ENCODE measurements at regions not wholly inside any gene's neighbourhood (a gene's known extent, or its start where the extent isn't known, plus 50 kb on each side); places are given as distances from the start of the nearest gene placed in this dataset.
"Not testable (repeated sequence)": the region's sequence is repeated elsewhere in the genome, so short reads cannot be mapped to it uniquely, and the experiment has no call there.

DNA sequence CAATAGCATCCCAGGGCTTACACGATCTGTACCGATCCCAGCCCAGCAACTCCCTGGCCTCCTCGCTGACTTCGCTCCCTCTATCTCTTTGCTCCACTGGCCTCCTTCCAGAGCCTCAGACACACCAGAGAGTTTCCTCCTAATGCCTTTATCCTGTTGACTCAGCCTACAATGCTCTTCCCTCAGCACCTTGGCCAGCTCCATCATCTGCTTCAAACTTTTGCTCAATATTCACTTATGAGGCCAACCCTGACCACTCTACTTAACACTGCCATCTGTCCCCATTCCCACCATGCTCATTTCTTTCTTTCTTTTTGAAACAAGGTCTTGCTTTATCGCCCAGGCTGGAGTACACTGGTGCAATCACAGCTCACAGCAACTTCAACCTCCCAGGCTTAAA is 180.9 kb downstream of the CEP170 start:
- H3K4me3 ChIP-seq (ENCODE audit: low read depth, low read length), result not testable (repeated sequence)

- H3K4me3 ChIP-seq (ENCODE audit: low read depth, low read length), result not testable (repeated sequence)
Observed at GRCh38 chr1:243067056-243067455, 188.0 kb downstream of the CEP170 start.

DNA sequence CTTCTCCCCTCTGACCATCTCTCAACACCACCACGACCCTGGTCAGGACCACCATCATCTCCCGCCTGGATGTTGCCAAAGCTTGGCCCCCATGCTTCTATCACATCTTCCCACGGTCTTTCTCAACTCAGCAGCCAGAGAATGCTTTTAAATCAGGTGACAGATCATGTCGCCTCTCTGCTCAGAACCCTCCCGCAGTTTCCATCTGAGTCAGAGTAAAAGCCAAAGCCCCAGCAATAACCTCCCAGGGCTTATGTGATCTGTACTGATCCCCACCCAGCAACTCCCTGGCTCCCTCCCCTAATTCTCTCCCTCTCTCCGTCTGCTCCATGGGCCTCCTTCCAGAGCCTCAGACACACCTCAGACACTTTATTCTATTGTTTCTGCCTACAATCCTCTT is 193.1 kb downstream of the CEP170 start:
- not testable (repeated sequence) for H3K4me3 ChIP-seq (ENCODE audit: low read depth, low read length)

DNA sequence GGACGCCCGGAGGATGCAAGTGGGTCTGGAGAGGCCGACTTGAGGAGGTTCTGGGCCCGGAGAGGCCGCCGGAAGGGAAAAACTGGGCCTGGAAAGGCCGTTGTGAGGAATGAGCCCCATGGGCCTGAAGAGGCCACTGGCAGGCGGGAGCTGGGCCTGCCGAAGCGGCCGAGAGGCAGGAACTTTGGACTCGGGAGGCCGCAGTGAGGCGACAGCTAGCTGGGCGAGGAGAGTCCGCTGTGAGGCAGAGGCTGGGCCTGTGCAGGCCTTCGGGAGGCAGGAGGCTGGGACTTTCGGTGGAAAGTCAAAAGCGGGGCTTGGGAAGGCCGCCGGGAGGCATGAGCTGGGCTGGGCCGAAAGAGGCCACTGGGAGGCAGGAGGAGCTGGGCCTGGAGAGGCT is 199.6 kb downstream of the CEP170 start:
- not testable (repeated sequence) for H3K4me3 ChIP-seq (ENCODE audit: low read depth, low read length)

GRCh38 chr1:243055091-243055490 is 200.0 kb downstream of the CEP170 start:
- H3K4me3 ChIP-seq (ENCODE audit: low read depth, low read length), result not testable (repeated sequence)

GRCh38 chr1:243054681-243055080 is 200.4 kb downstream of the CEP170 start:
- not testable (repeated sequence) for H3K4me3 ChIP-seq (ENCODE audit: low read depth, low read length)

DNA sequence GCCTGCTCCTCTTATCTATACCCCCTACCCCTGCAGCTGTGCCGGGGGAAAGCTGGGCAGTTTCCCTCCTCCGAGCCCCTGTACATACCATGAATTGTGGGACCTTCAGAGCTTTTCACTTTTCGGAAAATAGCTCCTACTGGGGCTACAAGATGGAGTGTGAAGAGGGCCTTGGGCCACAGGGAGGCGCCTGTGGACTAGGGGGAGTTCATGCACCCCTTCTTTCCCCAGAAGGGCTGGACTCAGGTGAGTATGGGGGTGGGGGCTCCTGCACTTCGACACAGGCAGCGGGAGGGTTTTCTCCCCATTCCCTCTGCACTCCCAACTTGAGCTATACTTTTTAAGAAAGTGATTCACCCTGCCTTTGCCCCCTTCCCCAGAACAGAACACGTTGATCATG is 202.0 kb downstream of the CEP170 start:
- not testable (repeated sequence) for H3K4me3 ChIP-seq (ENCODE audit: low read depth, low read length)

- H3K4me3 ChIP-seq (ENCODE audit: low read depth, low read length), result not testable (repeated sequence)
Observed at GRCh38 chr1:243050613-243051012, 204.5 kb downstream of the CEP170 start.

DNA sequence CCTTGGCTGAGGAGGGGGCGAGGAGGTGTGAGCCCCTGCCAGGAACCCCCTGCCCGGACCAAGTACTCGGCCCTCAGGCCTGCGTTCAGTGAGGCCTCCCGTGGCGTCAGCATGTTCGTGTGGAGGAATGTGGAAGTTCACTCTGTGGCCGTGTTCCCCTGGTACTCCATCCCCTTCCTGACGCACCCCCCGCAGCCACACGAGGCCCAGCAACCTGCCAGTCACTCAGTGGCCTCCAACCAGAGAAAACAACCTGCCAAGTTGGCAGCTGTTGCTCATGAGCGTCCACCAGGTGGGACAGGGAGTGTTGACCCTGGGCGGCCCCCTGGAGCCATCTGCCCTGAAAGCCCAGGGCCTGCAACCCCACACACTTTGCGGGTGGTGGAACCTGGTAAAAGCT is 205.4 kb downstream of the CEP170 start:
- H3K4me3 ChIP-seq (ENCODE audit: low read depth, low read length), result not testable (repeated sequence)

DNA sequence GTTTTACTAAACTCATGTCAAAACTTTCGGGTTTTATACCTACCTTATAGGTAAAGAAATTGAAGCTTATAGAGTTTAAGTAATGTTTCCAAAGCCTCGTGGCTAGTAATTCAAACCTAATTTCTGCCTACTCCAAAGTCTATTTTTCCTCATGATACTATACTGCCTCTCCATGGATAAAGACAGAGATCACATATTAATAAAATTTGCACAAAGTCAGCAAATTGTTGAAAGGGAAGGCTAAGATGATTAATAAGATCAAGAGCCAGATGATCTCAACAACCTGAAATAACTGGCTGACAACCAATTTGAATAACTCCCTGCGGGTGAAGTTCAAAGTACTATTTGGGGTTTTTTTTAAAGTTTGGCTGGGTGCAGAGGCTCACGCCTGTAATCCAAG is 233.7 kb downstream of the CEP170 start:
- not testable (repeated sequence) for H3K4me3 ChIP-seq (ENCODE audit: low read depth, low read length)

DNA sequence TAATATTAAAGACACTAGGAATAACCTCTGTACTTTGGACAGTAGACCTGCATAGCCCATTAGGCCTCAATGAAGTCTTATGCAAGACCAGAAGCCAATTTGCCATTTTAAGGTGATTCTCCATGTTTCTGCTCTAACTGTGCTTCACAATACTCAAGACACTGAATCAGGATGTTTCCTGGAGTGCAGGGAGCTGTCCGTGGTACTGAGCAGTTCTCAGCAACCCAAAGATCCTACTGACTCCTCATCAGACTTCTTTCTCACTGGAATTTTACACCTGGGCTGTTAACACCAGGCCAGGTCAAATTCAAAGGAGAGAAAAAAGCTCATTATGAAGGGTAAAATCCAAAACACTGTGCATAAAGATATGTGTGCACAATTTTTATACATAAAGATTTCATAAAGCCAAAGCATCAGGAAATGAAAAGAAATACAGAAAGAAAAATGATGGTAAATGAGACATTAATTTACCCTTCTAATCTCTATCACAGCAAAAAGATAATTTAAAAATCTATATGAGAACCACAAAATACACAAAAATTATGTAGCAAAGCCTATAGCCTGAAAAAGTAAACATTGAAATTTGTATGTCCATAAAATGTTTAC is 235.9 kb downstream of the CEP170 start:
- not testable (repeated sequence) for H3K4me3 ChIP-seq (ENCODE audit: low read depth, low read length)

- not testable (repeated sequence) for H3K4me3 ChIP-seq (ENCODE audit: low read depth, low read length)
Observed at GRCh38 chr1:243010719-243011118, 244.4 kb downstream of the CEP170 start.

GRCh38 chr1:243001003-243001402 is 254.1 kb downstream of the CEP170 start:
- not testable (repeated sequence) for H3K4me3 ChIP-seq (ENCODE audit: low read depth, low read length)

DNA sequence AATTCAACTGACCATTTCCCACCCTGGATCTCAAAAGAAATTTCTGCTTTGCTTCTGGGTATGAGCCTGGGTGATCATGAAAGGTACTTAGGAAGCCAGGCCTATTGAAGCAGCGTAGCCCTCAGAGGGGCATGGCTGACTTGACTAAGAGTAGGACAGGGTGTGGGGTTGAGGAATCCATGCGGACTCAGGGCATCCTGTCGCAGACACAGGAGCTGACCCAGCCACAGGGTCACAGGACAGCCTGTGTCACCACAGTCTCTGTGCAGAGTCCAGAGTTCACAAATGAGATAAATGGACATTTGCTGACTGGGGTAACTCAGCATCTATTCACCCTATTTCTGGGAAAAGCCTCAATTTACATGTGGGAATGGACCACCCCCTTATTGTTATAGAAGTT is 262.3 kb downstream of the CEP170 start:
- H3K4me3 ChIP-seq (ENCODE audit: low read depth, low read length), result not testable (repeated sequence)

DNA sequence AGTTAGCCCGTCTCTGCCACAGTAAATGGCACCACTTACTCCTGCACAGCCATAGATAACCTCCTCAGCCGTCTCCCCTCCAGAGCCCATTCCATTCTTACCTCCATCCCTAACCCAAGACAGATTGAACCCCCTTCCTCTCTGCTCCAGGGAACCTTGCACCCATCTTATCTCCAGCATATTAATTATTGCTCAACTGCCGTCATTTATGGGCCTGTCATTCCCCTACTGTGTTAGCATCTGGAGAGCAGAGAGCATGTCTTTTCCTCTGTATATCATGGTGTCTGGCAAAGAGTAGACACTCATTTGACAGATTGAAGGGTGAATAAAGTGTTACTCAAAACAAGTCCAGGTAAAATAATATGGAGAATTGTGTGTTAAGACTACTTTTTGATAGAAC is 270.0 kb downstream of the CEP170 start:
- H3K4me3 ChIP-seq (ENCODE audit: low read depth, low read length), result not testable (repeated sequence)

DNA sequence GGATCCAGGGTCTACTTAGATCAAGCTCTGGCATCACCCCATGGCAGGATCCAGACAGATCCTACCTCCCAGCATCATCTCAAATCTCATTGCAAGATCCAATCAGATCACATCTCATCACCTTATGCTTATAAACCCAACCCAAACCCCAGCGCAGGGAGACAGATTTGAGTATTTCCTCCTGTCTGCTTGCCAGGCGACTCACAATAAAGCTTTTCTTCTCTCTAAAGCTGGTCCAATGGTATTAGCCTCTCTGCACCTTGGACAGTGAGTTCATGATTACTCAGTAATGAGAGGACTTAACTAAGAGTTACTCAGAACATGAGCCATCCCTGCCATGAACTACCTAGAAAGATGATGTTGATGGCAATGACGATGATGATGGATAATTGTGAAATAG is 281.7 kb downstream of the CEP170 start:
- H3K4me3 ChIP-seq (ENCODE audit: low read depth, low read length), result not testable (repeated sequence)

DNA sequence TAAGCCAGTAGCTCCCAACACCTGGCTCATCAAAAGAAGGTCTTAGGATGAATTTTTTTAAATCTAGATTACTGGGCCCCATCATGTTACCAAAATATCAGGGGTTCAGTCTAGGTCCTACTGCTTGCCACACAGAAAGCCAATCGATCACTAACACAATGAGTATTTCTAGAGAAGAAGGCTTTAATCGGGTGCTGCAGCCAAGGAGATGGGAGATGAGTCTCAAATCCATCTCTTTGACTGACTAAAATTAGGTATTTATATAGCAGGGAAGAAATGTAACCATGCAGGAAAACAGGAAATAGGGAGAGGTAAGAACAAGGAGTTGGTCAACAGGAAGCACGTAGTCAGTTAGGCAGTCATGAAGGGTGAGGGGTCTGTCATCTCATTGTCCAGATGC is 288.2 kb downstream of the CEP170 start:
- no peak overlapping the region for H3K4me3 ChIP-seq (ENCODE audit: low read depth, low read length)
- TF ChIP-seq CTCF (IDR thresholded peaks at IDR 0.05; ENCODE audit: borderline replicate concordance, insufficient read depth, low read depth, low read length), result no peak

DNA sequence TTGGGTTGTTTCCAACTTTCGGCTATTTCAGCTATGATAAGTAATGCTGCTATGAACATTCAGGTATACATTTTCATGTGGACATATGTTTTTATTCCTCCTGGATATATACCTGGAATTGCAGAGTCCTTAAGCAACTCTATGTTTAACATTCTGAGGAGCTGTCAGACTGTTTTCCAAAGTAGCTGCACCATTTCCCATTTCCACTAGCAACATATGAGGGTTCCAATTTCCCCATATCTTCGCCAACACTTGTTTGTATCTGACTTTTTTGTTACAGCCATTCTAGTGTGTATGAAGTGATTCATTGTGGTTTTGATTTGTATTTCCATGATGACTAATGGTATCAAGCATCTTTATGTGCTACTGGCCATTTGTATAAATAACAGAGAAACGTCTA is 295.7 kb downstream of the CEP170 start:
- not testable (repeated sequence) for H3K4me3 ChIP-seq (ENCODE audit: low read depth, low read length)

DNA sequence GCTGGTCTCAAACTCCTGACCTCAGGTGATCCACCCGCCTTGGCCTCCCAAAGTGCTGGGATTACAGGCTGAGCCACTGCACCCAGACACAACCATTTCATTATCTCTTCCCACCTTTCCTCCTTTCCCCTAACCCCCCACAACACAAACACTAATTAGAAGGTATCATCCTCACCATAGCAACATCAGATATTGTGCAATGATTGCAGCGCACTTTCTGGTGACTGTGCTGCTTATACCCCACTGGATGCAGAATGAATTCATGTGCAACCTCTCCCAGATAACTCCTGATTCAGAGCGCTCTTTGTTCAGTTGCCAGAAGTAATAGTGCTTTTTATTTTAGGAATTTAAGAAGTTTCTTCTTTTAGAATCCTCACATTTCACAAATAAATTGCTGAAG is 300.1 kb downstream of the CEP170 start:
- not testable (repeated sequence) for H3K4me3 ChIP-seq (ENCODE audit: low read depth, low read length)
